ENCODE measurements at regions not wholly inside any gene's neighbourhood (a gene's known extent, or its start where the extent isn't known, plus 50 kb on each side); places are given as distances from the start of the nearest gene placed in this dataset.

- Histone ChIP-seq H3K27ac (ENCODE audit: control insufficient read depth, insufficient read depth, low read length) (no peak overlapping the region), H3K4me2 (ENCODE audit: control insufficient read depth, extremely low read depth, insufficient read depth, low read depth, low read length) (no peak overlapping the region), H3K79me2 (ENCODE audit: control insufficient read depth, insufficient read depth, low read length) (no peaks in the 10 kb centered on the region), H3K4me3 (ENCODE audit: control insufficient read depth in 2 of 3, extremely low read depth in 1 of 3, insufficient read depth in 2 of 3, low read depth in 1 of 3, low read length in 3 of 3) (no peak overlapping the region), H4K20me1 (ENCODE audit: control insufficient read depth, extremely low read depth, insufficient read depth, low read length) (no peaks in the 10 kb centered on the region), H3K36me3 (ENCODE audit: control insufficient read depth in 2 of 2, extremely low read depth in 1 of 2, insufficient read depth in 2 of 2, low read length in 2 of 2) (no peaks in the 10 kb centered on the region), H3K27me3 (ENCODE audit: control insufficient read depth, extremely low read depth, insufficient read depth, low read length) (no peaks in the 10 kb centered on the region), H3K9ac (ENCODE audit: control insufficient read depth, extremely low read depth, insufficient read depth, low read length) (no peak overlapping the region), H3K4me1 (ENCODE audit: control insufficient read depth, extremely low read depth, insufficient read depth, low read length) (peaks cover 23% of the 10 kb centered on the region), H3K9me3 (ENCODE audit: control insufficient read depth, low read depth, low read length) (no peaks in the 10 kb centered on the region), H3K9me1 (ENCODE audit: control insufficient read depth, extremely low read depth, insufficient read depth, low read length) (no peaks in the 10 kb centered on the region), H2AFZ (ENCODE audit: control insufficient read depth, low read length) (no peak overlapping the region)
- FAIRE-seq, result peak; percentile 5
- TF ChIP-seq CTCF (optimal IDR thresholded peaks at IDR 0.05 in 1 of 3, IDR thresholded peaks at IDR 0.05 in 1 of 3, conservative IDR thresholded peaks at IDR 0.05 in 1 of 3; ENCODE audit: extremely low read depth in 1 of 3, insufficient read depth in 2 of 3, low read length in 3 of 3) (no peak), EZH2 (IDR thresholded peaks at IDR 0.05; ENCODE audit: low read length) (no peak)
- dilution Hi-C loops (cut with MboI; ENCODE audit: extremely low pct_ligation_motif_present, low sequenced_read_pairs), result no loop called here
- DNase-seq (ENCODE audit: low read depth, low spot score), result no peak
Observed at GRCh38 chr7:17236171-17236570, 62.3 kb upstream of the AHR start.

- TF ChIP-seq EZH2 (IDR thresholded peaks at IDR 0.05; ENCODE audit: low read length) (no peak), CTCF (optimal IDR thresholded peaks at IDR 0.05 in 1 of 3, IDR thresholded peaks at IDR 0.05 in 1 of 3, conservative IDR thresholded peaks at IDR 0.05 in 1 of 3; ENCODE audit: extremely low read depth in 1 of 3, insufficient read depth in 2 of 3, low read length in 3 of 3) (no peak)
Observed at GRCh38 chr7:17236603-17237002, 61.8 kb upstream of the AHR start.

More at GRCh38 chr7:17236603-17237002, 61.8 kb upstream of the AHR start:
- H3K4me1 ChIP-seq (ENCODE audit: control insufficient read depth, extremely low read depth, insufficient read depth, low read length), result peaks cover 23% of the 10 kb centered on the region
- H3K36me3 ChIP-seq (ENCODE audit: control insufficient read depth in 2 of 2, extremely low read depth in 1 of 2, insufficient read depth in 2 of 2, low read length in 2 of 2), result no peaks in the 10 kb centered on the region
- H3K4me3 ChIP-seq (ENCODE audit: control insufficient read depth in 2 of 3, extremely low read depth in 1 of 3, insufficient read depth in 2 of 3, low read depth in 1 of 3, low read length in 3 of 3), result no peak overlapping the region
- DNase-seq (ENCODE audit: low read depth, low spot score), result no peak
- H3K27ac ChIP-seq (ENCODE audit: control insufficient read depth, insufficient read depth, low read length), result no peak overlapping the region
- no peaks in the 10 kb centered on the region for H3K27me3 ChIP-seq (ENCODE audit: control insufficient read depth, extremely low read depth, insufficient read depth, low read length)
- no peak overlapping the region for H3K9ac ChIP-seq (ENCODE audit: control insufficient read depth, extremely low read depth, insufficient read depth, low read length)
- no peak overlapping the region for H3K4me2 ChIP-seq (ENCODE audit: control insufficient read depth, extremely low read depth, insufficient read depth, low read depth, low read length)
- H3K9me3 ChIP-seq (ENCODE audit: control insufficient read depth, low read depth, low read length), result no peaks in the 10 kb centered on the region
- H2AFZ ChIP-seq (ENCODE audit: control insufficient read depth, low read length), result no peak overlapping the region
- H4K20me1 ChIP-seq (ENCODE audit: control insufficient read depth, extremely low read depth, insufficient read depth, low read length), result no peaks in the 10 kb centered on the region
- dilution Hi-C loops (cut with MboI; ENCODE audit: extremely low pct_ligation_motif_present, low sequenced_read_pairs), result no loop called here
- no peaks in the 10 kb centered on the region for H3K79me2 ChIP-seq (ENCODE audit: control insufficient read depth, insufficient read depth, low read length)
- no peaks in the 10 kb centered on the region for H3K9me1 ChIP-seq (ENCODE audit: control insufficient read depth, extremely low read depth, insufficient read depth, low read length)
- no peak for FAIRE-seq

Measured in keratinocyte (primary cell).